Astrocyte of the hippocampus (primary cell): ENCODE measurements at regions not wholly inside any gene's neighbourhood (a gene's known extent, or its start where the extent isn't known, plus 50 kb on each side); places are given as distances from the start of the nearest gene placed in this dataset.
A peak's percentile ranks its signal among the peaks of the same experiment; 100 is the strongest.

Experiments used
- DNase-seq: peaks from one replicate; pipeline ENCODE4 v3.0.0; 2011; ENCODE audit warnings: low read depth, low spot score

- DNase-seq = no peak
These were observed 107.5 kb upstream of the FSHR start for GRCh38 chr2:49261781-49262180.

DNA sequence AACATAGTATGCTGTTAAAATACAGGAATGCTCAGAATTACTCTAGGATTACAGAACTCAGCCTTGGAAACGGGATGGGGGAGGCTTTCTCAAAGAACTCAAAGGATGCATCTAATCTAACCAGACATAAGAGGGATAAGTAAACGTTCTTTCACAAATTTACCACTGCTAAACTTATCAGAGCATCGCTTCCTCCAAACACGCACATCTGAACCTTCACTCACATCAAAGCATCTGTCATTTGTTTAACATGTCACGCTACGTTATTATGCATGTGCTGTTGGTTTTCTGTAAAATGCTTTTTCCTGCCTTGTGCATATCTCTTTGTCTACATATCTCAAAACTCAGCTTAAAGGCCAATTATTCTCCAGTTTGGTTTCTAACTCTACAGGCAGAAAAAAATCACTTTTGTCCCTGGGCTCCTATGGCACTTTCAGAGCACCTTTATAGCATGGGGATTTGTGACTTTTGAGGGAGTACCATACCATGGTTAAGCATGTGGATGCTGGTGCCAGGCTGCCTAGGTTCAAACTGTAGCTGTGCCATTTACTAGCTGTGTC, 106.7 kb upstream of the FSHR start:
- DNase-seq = no peak

DNA sequence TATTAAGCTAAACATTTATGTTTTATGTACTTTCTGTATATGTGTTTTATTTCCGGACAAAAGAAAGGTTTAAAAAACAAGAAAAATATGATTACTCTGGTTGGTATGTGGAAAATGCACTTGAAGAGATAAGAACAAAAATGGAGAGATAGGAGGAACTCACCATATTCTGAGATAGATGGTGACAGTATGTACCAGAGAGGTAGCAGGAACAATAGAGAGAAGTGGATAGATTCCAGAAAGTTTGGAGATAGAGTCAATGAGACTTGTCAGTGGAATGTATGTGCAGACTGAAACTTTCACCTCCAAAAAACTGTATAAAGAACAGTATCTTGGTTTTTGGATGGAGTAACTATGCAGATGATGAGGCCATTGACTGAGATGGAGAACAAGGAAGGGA, 105.6 kb upstream of the FSHR start:
- no peak for DNase-seq

- DNase-seq = no peak
These were observed 101.2 kb upstream of the FSHR start for GRCh38 chr2:49255409-49255971.

- DNase-seq = no peak
These were observed 100.1 kb upstream of the FSHR start for GRCh38 chr2:49254401-49254800.

GRCh38 chr2:49251766-49252165, 97.5 kb upstream of the FSHR start:
- peak; percentile 29 for DNase-seq

GRCh38 chr2:49251251-49251650, 96.9 kb upstream of the FSHR start:
- no peak for DNase-seq

DNA sequence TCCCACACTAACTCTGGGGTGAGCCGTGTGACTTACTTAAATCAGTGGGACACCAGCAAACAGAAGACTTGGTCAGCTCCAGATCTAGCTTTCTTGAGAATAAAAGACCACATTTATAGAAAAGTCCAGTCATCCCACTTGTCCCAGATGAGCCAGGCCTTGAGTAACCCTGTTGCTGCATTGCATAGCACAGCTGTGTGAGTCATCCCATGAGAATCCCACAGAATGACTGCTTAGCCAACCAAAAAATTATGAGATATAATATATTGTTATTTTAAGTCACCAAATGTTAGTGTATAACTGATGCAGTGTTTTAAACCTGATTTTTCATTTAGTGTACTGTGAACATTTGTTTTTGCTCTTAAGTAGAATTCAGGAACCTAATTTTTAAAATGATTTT, 94.2 kb upstream of the FSHR start:
- peak; percentile 91 for DNase-seq

DNA sequence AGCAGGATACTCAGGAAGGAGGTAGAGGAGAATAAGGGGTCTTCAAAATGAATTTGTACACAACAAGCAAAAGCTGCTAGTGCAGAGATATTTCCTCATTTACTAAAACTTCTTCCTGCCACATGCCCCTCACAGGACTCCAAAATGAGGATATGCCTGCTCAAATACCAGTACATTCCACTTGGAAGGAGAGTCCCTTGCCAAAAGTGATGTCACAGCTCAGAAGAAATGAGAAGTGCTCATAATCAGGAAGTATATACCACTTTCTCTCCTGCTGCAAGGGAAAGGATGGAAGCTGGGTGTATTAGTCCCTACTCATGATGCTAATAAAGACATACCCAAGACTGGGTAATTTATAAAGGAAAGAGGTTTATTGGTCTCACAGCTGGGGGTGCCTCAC, 87.7 kb upstream of the FSHR start:
- DNase-seq = peak; percentile 19

- DNase-seq = no peak
These were observed 87.2 kb upstream of the FSHR start for GRCh38 chr2:49241501-49241900.

DNA sequence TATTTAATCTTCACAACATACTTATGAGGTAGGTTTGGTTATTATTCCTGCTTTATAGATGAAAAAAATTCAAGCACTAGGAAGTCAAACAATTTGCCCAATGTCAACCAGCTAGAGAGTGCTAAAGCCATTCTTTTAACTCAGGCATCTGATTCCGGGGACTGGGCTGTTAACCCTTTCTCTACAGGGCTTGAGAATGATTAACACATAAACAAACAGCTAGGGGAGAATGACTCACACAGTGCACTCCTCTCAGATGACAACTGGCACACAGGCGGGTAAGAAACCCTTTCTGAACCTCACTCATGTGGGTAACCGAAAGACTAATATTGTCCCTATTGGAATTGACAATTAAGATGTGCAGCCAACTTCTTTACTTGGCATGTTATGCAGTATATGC, 86.3 kb upstream of the FSHR start:
- peak; percentile 44 for DNase-seq

DNA sequence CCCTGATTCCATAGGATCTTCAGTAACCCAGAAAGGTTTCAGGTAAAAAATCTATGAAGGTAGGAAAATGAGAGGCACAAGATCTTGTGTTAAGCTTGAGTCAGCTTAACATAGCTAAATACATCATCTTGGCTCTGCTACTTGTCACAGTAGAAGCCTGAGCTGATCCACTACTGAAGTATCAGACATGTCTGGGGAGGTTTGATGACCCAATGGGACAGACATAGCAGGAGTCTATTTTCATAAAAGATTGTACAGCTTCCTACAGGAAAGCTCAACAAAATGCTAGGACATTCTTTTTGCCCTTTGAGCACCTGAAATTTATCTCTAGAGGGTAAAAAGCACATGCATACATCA, 84.3 kb upstream of the FSHR start:
- no peak for DNase-seq

DNA sequence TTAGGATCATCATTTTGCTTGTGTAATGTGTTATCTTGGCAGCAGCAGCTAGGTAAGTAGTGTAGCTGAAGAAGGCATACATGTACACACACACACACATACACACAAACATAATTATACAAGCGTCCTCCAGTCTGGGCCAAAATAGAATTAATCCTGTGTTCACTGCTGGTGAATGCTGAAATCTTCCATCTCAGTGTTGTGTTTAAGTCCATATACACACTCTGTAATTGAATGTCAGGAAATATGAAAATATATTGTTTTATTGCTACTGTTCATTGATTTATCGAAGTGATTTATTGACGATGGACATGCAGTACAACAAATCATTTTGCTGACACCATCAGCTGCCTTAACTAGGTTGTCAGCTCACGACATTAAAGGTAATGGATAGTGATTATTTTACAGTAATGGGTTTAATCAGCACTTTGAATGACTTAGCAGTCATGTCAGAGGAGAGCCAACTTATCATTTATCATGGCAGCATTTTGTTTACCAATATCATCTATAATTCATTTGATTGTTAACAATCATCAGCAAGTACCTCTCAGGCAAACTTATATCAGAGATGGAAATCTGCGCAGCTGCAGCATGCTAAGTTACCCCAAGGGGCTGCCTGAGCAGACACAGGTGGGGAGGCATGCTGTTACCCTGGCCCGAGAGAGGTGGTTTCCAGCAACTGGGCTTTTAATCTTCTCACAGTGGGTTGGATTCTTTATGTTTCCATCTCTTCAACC, 83.7 kb upstream of the FSHR start:
- DNase-seq = no peak

- DNase-seq = no peak
These were observed 82.0 kb upstream of the FSHR start for GRCh38 chr2:49236316-49236715.

DNA sequence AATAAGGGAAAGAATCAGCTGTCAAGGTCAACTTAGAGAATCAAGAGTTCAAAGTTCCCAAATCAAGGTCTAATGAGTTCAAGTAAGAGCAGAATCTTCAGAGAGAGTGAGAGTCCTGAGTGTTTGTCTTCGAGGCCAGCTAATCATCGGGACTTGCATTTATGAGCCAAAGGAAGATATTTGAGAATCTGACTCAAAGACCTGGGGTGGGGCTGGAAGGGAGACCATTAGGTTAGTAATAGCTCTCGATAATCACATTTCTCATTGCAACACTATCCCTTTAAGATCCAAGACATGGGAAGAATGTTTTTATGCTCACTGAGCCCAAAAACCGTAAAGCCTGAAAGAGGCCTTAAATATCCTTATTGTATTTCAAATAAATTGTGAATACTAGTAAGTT, 72.0 kb upstream of the FSHR start:
- no peak for DNase-seq

DNA sequence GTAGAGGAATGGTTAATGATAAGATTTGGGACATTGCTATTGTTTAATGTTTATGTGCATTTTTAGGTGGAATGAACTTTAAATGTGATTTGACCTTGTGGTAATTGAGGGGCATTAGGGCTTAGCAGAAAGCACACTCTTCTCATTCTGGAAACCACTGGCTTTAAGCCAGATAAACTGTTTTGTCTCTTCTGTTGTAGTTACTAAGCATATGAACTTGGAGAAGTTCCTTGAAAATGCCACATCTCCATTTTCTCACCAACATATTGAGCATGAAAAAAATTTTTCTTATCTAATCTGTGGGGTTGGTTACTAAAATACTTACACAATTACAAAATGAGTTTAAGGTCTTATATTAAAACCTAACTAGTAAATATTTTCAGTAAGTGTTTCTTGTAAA, 70.8 kb upstream of the FSHR start:
- peak; percentile 55 for DNase-seq

GRCh38 chr2:49224426-49225010, 70.2 kb upstream of the FSHR start:
- DNase-seq = peak; percentile 60

- DNase-seq = no peak
These were observed 68.7 kb upstream of the FSHR start for GRCh38 chr2:49222975-49223528.

DNA sequence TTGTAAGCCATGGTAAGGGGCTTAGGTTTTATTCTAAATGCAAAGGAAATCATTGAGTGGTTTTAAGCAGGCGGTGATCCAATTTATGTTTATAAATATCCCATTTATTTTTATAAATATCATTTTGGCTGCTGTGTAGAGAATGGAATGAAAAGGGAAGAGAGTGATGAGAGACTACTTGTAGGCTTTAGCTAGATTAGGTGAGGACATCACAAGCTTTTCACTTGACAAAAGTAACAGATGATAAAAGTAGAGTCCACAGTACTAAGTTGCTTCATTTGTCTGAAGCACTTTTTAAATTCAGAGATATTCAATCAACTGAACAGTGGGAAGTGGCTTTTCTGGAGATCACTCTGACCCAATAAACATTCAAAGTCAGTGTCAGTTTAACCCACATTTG, 65.4 kb upstream of the FSHR start:
- no peak for DNase-seq

- DNase-seq = no peak
These were observed 55.9 kb upstream of the FSHR start for GRCh38 chr2:49210191-49210590.

GRCh38 chr2:49207204-49207603, 52.9 kb upstream of the FSHR start:
- no peak for DNase-seq
